Gastroesophageal sphincter (tissue), 4 donors: ENCODE measurements at regions not wholly inside any gene's neighbourhood (a gene's known extent, or its start where the extent isn't known, plus 50 kb on each side); places are given as distances from the start of the nearest gene placed in this dataset.

Source experiments
- ATAC-seq: fragments of 150-250 bp; one replicate; pipeline ENCODE4 v1.9.1; 2016; ENCODE audit warnings: mild to moderate bottlenecking, moderate library complexity
- H3K27ac ChIP-seq, 4 donors: fragments of 200-600 bp; sonication (generic) in 3 of 4; 1 replicate in 3 of 4; 2 replicates in 1 of 4; pipeline ENCODE4 v1.5.1; 2016 to 2019
- H3K27me3 ChIP-seq: fragments of 200-600 bp; sonication (generic); one replicate; pipeline ENCODE4 v1.5.1; 2019
- H3K36me3 ChIP-seq, 2 donors: fragments of 200-600 bp; sonication (generic); one replicate each; pipeline ENCODE4 v1.5.1; 2019; ENCODE audit warnings: control low read depth in 1 of 2
- H3K4me1 ChIP-seq, 3 donors: fragments of 200-600 bp; sonication (generic); 1 replicate in 2 of 3; 2 replicates in 1 of 3; pipeline ENCODE4 v1.5.1; 2016 to 2019; ENCODE audit warnings: control low read depth in 2 of 3
- H3K4me3 ChIP-seq, 2 donors: fragments of 200-600 bp; sonication (generic); one replicate each; pipeline ENCODE4 v1.5.1; 2019; ENCODE audit warnings: mild to moderate bottlenecking in 1 of 2, moderate library complexity in 1 of 2
- H3K9me3 ChIP-seq, 3 donors: fragments of 200-600 bp; sonication (generic); one replicate each; pipeline ENCODE4 v1.5.1; 2017 to 2019; ENCODE audit warnings: control low read depth in 2 of 3
- EP300 ChIP-seq: sonication (generic); formaldehyde crosslinking; IDR thresholded peaks from one replicate; pipeline ENCODE4 v1.6.1; 2017; ENCODE audit warnings: antibody characterized with exemption, mild to moderate bottlenecking
- POLR2A ChIP-seq, 2 donors: fragments of 450-650 bp; IDR thresholded peaks; one replicate each; pipeline ENCODE4 v1.6.1; 2017; ENCODE audit warnings: antibody characterized with exemption in 2 of 2, mild to moderate bottlenecking in 2 of 2, moderate library complexity in 1 of 2
- POLR2AphosphoS5 ChIP-seq: sonication (generic); formaldehyde crosslinking; IDR thresholded peaks from one replicate; pipeline ENCODE4 v1.6.1; 2017; ENCODE audit warnings: antibody characterized with exemption
- WGBS, 2 donors: methylation state at CpG; one replicate each; pipeline ENCODE4 v1.1.5; 2018; ENCODE audit warnings: low coverage in 1 of 2; 5-methylcytosine and 5-hydroxymethylcytosine counted together
- TF ChIP-seq, protein P1 (sequence below), 4 experiments: fragments of 200-600 bp in 2 of 4; fragments of 450-650 bp in 2 of 4; sonication (generic) in 1 of 4; IDR thresholded peaks; one replicate each; pipeline ENCODE4 v1.5.1; 2017 to 2019; ENCODE audit warnings: antibody characterized with exemption in 4 of 4, mild to moderate bottlenecking in 2 of 4, moderate library complexity in 2 of 4

DNA sequence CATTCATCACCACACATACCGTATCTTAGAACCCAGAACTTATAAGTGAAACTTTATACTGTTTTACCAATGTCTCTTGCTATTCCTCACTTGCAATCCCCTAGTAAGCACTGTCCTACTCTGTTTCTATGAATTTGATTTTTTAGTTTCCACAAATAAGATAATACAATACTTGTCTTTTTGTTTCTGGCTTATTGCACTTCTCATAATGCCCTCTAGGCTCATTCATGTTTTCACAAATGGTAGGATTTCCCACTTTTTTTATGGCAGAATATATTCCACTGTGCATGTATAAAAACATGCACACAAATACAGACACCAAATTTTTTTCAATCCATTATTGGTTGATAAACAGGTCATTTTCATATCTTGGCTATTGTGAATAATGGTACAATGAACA is 1742.3 kb upstream of the NUDT12 start:
- no peak for ATAC-seq
- no peak overlapping the region for H3K27ac ChIP-seq
- no peaks in the 10 kb centered on the region for H3K4me1 ChIP-seq
- 92 to 96% methylated on average over 1 of the region's 1 CpG for WGBS, 2 donors
- no peaks in the 10 kb centered on the region for H3K27me3 ChIP-seq
- H3K36me3 ChIP-seq: no peaks in the 10 kb centered on the region
- H3K4me3 ChIP-seq: no peak overlapping the region
- no peaks in the 10 kb centered on the region for H3K9me3 ChIP-seq
- TF ChIP-seq POLR2AphosphoS5 (no peak), POLR2A (IDR thresholded peaks at IDR 0.05) (no peak), EP300 (no peak)
- TF ChIP-seq, protein P1, sequence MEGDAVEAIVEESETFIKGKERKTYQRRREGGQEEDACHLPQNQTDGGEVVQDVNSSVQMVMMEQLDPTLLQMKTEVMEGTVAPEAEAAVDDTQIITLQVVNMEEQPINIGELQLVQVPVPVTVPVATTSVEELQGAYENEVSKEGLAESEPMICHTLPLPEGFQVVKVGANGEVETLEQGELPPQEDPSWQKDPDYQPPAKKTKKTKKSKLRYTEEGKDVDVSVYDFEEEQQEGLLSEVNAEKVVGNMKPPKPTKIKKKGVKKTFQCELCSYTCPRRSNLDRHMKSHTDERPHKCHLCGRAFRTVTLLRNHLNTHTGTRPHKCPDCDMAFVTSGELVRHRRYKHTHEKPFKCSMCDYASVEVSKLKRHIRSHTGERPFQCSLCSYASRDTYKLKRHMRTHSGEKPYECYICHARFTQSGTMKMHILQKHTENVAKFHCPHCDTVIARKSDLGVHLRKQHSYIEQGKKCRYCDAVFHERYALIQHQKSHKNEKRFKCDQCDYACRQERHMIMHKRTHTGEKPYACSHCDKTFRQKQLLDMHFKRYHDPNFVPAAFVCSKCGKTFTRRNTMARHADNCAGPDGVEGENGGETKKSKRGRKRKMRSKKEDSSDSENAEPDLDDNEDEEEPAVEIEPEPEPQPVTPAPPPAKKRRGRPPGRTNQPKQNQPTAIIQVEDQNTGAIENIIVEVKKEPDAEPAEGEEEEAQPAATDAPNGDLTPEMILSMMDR (IDR thresholded peaks at IDR 0.05): no peak

DNA sequence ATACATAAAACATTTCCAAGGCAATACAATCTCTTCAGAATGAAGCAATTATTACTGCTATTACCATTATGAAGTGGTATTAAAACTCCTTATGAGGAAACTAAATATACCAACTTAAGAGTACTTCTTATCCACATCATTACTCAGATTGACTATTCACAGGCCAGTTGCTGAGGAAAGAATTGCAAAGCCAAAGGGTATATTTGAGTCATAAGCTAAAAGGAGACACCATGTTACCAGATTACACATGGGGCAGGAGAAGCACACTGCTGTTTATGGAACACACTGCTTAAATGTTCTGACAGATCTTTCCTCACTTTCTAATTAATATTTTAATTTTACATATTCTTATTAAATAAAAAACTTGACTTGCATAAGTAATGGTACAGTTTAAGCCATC is 1726.4 kb upstream of the NUDT12 start:
- no peak overlapping the region for H3K27ac ChIP-seq
- TF ChIP-seq, protein P1 (IDR thresholded peaks at IDR 0.05): no peak
- TF ChIP-seq POLR2AphosphoS5: no peak
- TF ChIP-seq EP300: no peak
- TF ChIP-seq POLR2A (IDR thresholded peaks at IDR 0.05): no peak
- H3K27me3 ChIP-seq: no peaks in the 10 kb centered on the region
- H3K4me1 ChIP-seq: no peaks in the 10 kb centered on the region
- no peaks in the 10 kb centered on the region for H3K9me3 ChIP-seq
- no peaks in the 10 kb centered on the region for H3K36me3 ChIP-seq
- ATAC-seq: no peak
- no peak overlapping the region for H3K4me3 ChIP-seq

DNA sequence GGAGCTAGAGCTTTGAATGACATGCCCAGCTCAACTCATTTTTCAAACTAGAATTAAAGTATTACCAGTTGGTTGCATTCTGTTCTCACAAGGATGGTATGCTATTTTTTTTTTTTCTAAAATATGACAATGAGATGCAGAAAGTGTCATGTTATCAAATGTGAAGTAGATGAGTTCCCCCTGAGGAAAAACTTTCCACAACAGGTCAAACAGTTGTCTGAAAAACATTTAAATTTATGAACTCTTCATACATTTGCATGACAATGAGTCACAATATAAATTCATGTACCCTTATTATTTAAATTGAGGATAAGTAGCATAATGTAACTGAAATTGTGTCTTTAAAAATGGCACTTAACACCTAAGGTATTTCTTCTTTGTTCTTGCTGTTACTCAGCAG is 1720.5 kb upstream of the NUDT12 start:
- ATAC-seq: no peak
- no peak overlapping the region for H3K27ac ChIP-seq
- TF ChIP-seq POLR2AphosphoS5 (no peak), POLR2A (IDR thresholded peaks at IDR 0.05) (no peak), EP300 (no peak)
- TF ChIP-seq, protein P1 (IDR thresholded peaks at IDR 0.05): no peak

DNA sequence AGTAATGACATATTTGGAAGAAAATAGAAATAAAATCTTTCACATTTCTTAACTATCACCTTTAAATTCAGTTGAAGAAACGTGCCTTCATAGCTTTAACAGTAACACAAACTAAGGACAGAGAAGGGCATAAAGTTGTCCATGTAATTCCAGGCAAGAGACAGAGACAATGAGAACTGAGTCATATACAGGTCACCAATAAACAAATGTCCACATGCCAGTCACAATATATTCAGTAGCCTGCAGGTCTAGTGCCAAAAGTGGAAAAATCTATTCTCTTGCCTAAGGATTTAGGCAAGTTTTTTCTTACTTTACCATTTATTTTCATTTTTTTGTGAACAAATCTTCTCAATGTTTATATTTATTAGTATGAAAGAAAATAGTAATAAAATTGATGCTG is 1711.5 kb upstream of the NUDT12 start:
- Histone ChIP-seq H3K27me3 (no peaks in the 10 kb centered on the region), H3K9me3 (no peaks in the 10 kb centered on the region), H3K36me3 (no peaks in the 10 kb centered on the region), H3K27ac (no peak overlapping the region), H3K4me3 (no peak overlapping the region), H3K4me1 (no peaks in the 10 kb centered on the region)
- WGBS, 2 donors: 56 to 86% methylated on average over 1 of the region's 1 CpG
- ATAC-seq: no peak
- TF ChIP-seq EP300 (no peak), POLR2A (IDR thresholded peaks at IDR 0.05) (no peak), POLR2AphosphoS5 (no peak)
- TF ChIP-seq, protein P1 (IDR thresholded peaks at IDR 0.05): no peak

More for the DNA sequence above, 1720.5 kb upstream of the NUDT12 start:
- Histone ChIP-seq H3K4me1 (no peaks in the 10 kb centered on the region), H3K9me3 (no peaks in the 10 kb centered on the region), H3K36me3 (no peaks in the 10 kb centered on the region), H3K4me3 (no peak overlapping the region), H3K27me3 (no peaks in the 10 kb centered on the region)

DNA sequence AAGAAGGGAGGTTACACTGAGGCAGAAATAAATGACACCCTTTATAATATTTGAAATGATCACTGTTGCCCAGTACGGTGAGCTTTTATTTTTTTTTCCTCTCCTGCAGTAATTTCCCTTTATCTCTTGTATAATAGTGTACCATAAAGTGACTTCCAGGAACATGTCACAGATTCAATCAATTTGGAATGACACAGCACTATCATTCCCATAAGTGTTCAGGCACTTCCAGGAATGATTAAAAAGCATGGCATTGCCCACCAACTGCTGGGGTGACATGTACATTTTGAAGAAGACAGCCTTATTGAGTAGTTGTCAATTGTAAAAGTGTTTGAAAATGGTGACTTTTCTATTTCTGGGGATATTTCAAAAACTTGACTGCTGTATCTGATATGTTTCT is 1700.9 kb upstream of the NUDT12 start:
- H3K4me3 ChIP-seq: no peak overlapping the region
- TF ChIP-seq, protein P1 (IDR thresholded peaks at IDR 0.05): no peak
- TF ChIP-seq POLR2A (IDR thresholded peaks at IDR 0.05) (no peak), EP300 (no peak), POLR2AphosphoS5 (no peak)
- no peaks in the 10 kb centered on the region for H3K9me3 ChIP-seq
- no peaks in the 10 kb centered on the region for H3K4me1 ChIP-seq
- WGBS, 2 donors: 77 to 88% methylated on average over 1 of the region's 1 CpG
- H3K27ac ChIP-seq: no peak overlapping the region
- H3K36me3 ChIP-seq: no peaks in the 10 kb centered on the region
- no peaks in the 10 kb centered on the region for H3K27me3 ChIP-seq
- no peak for ATAC-seq
